HepG2 (cell line): ENCODE measurements at regions not wholly inside any gene's neighbourhood (a gene's known extent, or its start where the extent isn't known, plus 50 kb on each side); places are given as distances from the start of the nearest gene placed in this dataset.

ENCODE experiments used
- HOXA7 ChIP-seq: sonication (generic); formaldehyde crosslinking; IDR thresholded peaks from 2 replicates; pipeline ENCODE4 v1.8.1; 2022; ENCODE audit warnings: mild to moderate bottlenecking, missing genetic modification reagents, moderate library complexity
- ZNF549 ChIP-seq: sonication (generic); formaldehyde crosslinking; IDR thresholded peaks from 2 replicates; pipeline ENCODE4 v1.5.0; 2020; ENCODE audit warnings: missing genetic modification reagents
- ZNF550 ChIP-seq: sonication (generic); formaldehyde crosslinking; IDR thresholded peaks from 2 replicates; pipeline ENCODE4 v1.4.0; 2020; ENCODE audit warnings: mild to moderate bottlenecking, missing genetic modification reagents, borderline replicate concordance
- TF ChIP-seq, protein P1 (sequence below): sonication (generic); formaldehyde crosslinking; IDR thresholded peaks from 2 replicates; pipeline ENCODE4 v1.4.0; 2020; ENCODE audit warnings: missing genetic modification reagents
- TF ChIP-seq, protein P2 (sequence below): sonication (generic); IDR thresholded peaks from 2 replicates; pipeline ENCODE4 v1.6.1; 2016; ENCODE audit warnings: low read depth, borderline replicate concordance
- TF ChIP-seq, protein P3 (sequence below): sonication (generic); formaldehyde crosslinking; IDR thresholded peaks from 2 replicates; pipeline ENCODE4 v1.8.1; 2023; ENCODE audit warnings: mild to moderate bottlenecking, missing genetic modification reagents
- TF ChIP-seq, protein P4 (sequence below): sonication (generic); formaldehyde crosslinking; IDR thresholded peaks from 2 replicates; pipeline ENCODE4 v1.8.1; 2023; ENCODE audit warnings: missing genetic modification reagents, mild to moderate bottlenecking, borderline replicate concordance

DNA sequence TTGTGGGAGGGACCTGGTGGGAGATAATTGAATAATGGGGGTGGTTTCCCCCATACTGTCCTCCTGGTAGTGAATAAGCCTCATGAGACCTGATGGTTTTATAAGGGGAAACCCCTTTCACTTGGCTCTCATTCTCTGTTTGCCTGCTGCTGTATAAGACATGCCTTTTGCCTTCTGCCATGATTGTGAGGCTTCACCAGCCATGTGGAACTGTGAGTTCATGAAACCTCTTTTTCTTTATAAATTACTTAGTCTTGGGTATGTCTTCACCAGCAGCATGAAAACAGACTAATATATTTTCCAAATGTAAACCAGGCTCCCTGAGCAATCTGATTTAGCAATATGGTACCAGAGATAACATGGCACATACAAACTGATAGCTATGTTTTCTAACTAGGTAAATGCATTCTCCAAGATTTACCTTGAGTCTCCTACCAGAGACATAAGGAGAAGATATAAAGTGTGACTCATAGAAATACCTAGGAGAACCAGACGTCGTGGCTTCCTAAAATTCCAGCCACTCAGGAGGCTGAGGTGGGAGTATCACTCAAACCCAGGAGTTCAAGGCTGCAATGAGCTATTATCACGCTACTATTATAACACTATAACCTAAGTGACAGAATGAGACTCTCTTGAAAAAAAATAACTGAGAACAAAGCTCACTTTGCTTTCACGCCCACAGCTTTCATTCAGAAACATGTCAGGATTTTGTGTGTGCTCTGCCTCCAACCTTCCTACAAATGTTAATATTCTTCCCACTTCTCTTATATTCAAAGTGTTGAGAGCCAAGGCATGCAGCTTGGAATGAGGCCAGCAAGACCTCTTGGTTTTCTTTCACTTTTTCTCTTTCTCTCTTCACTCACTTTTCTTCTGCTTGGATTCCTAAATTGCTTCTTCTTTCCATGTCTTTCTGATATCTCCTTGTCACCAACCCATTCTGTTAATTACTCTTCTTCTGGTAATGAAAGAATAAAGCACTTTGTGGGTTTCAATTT, 263.9 kb upstream of the UBE2E3 start (continued):
- TF ChIP-seq, protein P1, sequence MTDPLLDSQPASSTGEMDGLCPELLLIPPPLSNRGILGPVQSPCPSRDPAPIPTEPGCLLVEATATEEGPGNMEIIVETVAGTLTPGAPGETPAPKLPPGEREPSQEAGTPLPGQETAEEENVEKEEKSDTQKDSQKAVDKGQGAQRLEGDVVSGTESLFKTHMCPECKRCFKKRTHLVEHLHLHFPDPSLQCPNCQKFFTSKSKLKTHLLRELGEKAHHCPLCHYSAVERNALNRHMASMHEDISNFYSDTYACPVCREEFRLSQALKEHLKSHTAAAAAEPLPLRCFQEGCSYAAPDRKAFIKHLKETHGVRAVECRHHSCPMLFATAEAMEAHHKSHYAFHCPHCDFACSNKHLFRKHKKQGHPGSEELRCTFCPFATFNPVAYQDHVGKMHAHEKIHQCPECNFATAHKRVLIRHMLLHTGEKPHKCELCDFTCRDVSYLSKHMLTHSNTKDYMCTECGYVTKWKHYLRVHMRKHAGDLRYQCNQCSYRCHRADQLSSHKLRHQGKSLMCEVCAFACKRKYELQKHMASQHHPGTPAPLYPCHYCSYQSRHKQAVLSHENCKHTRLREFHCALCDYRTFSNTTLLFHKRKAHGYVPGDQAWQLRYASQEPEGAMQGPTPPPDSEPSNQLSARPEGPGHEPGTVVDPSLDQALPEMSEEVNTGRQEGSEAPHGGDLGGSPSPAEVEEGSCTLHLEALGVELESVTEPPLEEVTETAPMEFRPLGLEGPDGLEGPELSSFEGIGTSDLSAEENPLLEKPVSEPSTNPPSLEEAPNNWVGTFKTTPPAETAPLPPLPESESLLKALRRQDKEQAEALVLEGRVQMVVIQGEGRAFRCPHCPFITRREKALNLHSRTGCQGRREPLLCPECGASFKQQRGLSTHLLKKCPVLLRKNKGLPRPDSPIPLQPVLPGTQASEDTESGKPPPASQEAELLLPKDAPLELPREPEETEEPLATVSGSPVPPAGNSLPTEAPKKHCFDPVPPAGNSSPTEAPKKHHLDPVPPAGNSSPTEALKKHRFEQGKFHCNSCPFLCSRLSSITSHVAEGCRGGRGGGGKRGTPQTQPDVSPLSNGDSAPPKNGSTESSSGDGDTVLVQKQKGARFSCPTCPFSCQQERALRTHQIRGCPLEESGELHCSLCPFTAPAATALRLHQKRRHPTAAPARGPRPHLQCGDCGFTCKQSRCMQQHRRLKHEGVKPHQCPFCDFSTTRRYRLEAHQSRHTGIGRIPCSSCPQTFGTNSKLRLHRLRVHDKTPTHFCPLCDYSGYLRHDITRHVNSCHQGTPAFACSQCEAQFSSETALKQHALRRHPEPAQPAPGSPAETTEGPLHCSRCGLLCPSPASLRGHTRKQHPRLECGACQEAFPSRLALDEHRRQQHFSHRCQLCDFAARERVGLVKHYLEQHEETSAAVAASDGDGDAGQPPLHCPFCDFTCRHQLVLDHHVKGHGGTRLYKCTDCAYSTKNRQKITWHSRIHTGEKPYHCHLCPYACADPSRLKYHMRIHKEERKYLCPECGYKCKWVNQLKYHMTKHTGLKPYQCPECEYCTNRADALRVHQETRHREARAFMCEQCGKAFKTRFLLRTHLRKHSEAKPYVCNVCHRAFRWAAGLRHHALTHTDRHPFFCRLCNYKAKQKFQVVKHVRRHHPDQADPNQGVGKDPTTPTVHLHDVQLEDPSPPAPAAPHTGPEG (CRISPR knock-in tag) = no peak
- TF ChIP-seq, protein P2, sequence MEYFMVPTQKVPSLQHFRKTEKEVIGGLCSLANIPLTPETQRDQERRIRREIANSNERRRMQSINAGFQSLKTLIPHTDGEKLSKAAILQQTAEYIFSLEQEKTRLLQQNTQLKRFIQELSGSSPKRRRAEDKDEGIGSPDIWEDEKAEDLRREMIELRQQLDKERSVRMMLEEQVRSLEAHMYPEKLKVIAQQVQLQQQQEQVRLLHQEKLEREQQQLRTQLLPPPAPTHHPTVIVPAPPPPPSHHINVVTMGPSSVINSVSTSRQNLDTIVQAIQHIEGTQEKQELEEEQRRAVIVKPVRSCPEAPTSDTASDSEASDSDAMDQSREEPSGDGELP = no peak
- TF ChIP-seq ZNF549 (CRISPR knock-in tag) = no peak
- no peak for TF ChIP-seq HOXA7 (CRISPR knock-in tag)
- TF ChIP-seq, protein P3, sequence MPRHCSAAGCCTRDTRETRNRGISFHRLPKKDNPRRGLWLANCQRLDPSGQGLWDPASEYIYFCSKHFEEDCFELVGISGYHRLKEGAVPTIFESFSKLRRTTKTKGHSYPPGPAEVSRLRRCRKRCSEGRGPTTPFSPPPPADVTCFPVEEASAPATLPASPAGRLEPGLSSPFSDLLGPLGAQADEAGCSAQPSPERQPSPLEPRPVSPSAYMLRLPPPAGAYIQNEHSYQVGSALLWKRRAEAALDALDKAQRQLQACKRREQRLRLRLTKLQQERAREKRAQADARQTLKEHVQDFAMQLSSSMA (CRISPR knock-in tag) = no peak
- TF ChIP-seq, protein P4, sequence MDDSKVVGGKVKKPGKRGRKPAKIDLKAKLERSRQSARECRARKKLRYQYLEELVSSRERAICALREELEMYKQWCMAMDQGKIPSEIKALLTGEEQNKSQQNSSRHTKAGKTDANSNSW = no peak
- TF ChIP-seq ZNF550 (CRISPR knock-in tag) = no peak
